Body of pancreas (tissue), 4 donors: ENCODE measurements at regions not wholly inside any gene's neighbourhood (a gene's known extent, or its start where the extent isn't known, plus 50 kb on each side); places are given as distances from the start of the nearest gene placed in this dataset.

Experiments
- ATAC-seq: fragments of 150-250 bp; one replicate; pipeline ENCODE4 v1.9.1; 2016
- DNase-seq, 4 donors: peaks; one replicate each; pipeline ENCODE4 v3.0.0-alpha.2; 2019
- H3K27ac ChIP-seq, 4 donors: fragments of 200-600 bp; sonication (generic); 1 replicate in 3 of 4; 2 replicates in 1 of 4; pipeline versions ENCODE4 v1.5.1 to v1.6.1; 2016 to 2019; ENCODE audit warnings: mild to moderate bottlenecking in 1 of 4, mixed read lengths in 1 of 4, moderate library complexity in 1 of 4
- H3K27me3 ChIP-seq, 2 donors: fragments of 200-600 bp; sonication (generic); one replicate each; pipeline ENCODE4 v1.6.0; 2016; ENCODE audit warnings: mild to moderate bottlenecking in 1 of 2
- H3K36me3 ChIP-seq, 2 donors: fragments of 200-600 bp; sonication (generic); replicated peaks in 1 of 2; 2 replicates each; pipeline ENCODE4 v1.5.1; 2016; ENCODE audit warnings: low read depth in 2 of 2; ENCODE audit not compliant: insufficient read depth in 1 of 2
- H3K4me1 ChIP-seq: fragments of 200-600 bp; sonication (generic); one replicate; pipeline ENCODE4 v1.6.0; 2016
- H3K4me3 ChIP-seq, 2 donors: fragments of 200-600 bp; sonication (generic); 1 replicate in 1 of 2; 2 replicates in 1 of 2; pipeline ENCODE4 v1.5.1; 2016 to 2019
- H3K9me3 ChIP-seq, 3 donors: fragments of 200-600 bp; sonication (generic); 1 replicate in 2 of 3; 2 replicates in 1 of 3; pipeline ENCODE4 v1.5.1; 2016
- POLR2A ChIP-seq, 3 donors: fragments of 450-650 bp; IDR thresholded peaks; one replicate each; pipeline ENCODE4 v1.6.1; 2016; ENCODE audit warnings: antibody characterized with exemption in 3 of 3, mild to moderate bottlenecking in 2 of 3
- WGBS, 2 donors: methylation state at CpG; one replicate each; pipeline ENCODE4 v1.1.5; 2017; 5-methylcytosine and 5-hydroxymethylcytosine counted together
- intact Hi-C: fragments of 100-400 bp; cut with DNase I; formaldehyde crosslinking; loops from one replicate; pipeline ENCODE4 v1.15.1; 2023
- TF ChIP-seq, protein P1 (sequence below), 7 experiments: fragments of 450-650 bp in 4 of 7; fragments of 200-600 bp in 3 of 7; sonication (generic) in 3 of 7; IDR thresholded peaks; one replicate each; pipeline ENCODE4 v1.5.1; 2016 to 2019; ENCODE audit warnings: antibody characterized with exemption in 7 of 7

DNA sequence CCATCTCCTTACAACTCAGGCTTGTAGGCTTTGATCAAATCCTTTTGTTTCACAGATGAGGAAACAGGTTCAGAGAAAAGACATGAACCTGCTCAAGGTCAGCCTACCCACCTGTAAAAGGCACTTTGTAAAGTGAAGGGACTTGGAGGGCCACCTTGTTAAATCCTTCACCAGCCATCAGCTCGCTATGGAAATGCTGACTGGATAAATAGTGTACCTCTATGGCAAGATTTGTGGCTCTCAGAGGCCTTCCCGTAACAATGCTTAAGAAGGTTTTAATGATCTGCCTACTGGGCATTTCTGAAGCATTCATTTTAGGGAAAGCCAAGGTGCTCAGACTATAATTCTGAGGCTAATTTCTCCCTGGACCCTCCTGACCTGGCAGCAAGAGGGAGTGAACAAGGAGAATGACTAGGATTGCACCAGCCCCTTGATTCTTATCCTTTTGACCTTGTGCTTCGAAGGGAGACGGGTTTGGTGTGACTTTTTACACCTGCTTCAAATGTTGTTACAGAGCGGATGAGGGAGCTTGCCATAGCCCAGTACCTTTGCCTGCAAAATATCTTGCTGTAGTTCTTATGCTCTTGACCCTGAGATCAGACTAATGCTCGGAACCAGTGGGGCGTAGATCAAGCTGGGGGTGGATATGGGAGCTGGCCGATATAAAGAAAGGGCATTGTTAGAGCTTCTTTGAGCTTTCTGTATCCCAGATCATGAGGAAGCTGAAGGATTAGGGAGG lies 90.9 kb upstream of the CXCR4 start:
- H3K27ac ChIP-seq, result no peak overlapping the region
- no peak for TF ChIP-seq POLR2A (IDR thresholded peaks at IDR 0.05)
- TF ChIP-seq, protein P1, sequence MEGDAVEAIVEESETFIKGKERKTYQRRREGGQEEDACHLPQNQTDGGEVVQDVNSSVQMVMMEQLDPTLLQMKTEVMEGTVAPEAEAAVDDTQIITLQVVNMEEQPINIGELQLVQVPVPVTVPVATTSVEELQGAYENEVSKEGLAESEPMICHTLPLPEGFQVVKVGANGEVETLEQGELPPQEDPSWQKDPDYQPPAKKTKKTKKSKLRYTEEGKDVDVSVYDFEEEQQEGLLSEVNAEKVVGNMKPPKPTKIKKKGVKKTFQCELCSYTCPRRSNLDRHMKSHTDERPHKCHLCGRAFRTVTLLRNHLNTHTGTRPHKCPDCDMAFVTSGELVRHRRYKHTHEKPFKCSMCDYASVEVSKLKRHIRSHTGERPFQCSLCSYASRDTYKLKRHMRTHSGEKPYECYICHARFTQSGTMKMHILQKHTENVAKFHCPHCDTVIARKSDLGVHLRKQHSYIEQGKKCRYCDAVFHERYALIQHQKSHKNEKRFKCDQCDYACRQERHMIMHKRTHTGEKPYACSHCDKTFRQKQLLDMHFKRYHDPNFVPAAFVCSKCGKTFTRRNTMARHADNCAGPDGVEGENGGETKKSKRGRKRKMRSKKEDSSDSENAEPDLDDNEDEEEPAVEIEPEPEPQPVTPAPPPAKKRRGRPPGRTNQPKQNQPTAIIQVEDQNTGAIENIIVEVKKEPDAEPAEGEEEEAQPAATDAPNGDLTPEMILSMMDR (IDR thresholded peaks at IDR 0.05), result no peak
- H3K4me1 ChIP-seq, result peaks cover 4% of the 10 kb centered on the region
- no peaks in the 10 kb centered on the region for H3K9me3 ChIP-seq
- DNase-seq (no peak), ATAC-seq (no peak)
- H3K27me3 ChIP-seq, result no peaks in the 10 kb centered on the region
- no peaks in the 10 kb centered on the region for H3K36me3 ChIP-seq
- no peak overlapping the region for H3K4me3 ChIP-seq
- WGBS, 2 donors, result 62 to 68% methylated on average over 8 of the region's 8 CpGs
- intact Hi-C loops, result no loop called here

DNA sequence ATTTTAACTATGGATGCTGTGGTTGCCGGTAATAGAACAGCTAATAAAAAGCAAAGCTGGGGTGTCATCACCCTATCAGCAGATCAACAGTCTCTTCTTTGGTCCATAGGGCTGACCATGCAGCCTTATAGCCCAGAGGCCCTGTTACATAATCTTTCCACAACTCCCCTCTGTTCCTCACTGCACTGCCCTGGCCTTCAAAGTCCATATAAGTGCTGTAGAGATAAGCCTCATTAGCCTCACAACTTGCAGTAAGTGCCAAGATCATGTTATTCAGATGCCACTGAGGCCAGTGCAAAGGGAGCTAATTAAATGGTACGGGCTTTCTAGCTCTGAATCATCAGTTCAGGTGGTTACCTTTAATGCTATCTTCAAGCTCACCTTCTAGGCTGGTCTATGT lies 89.7 kb upstream of the CXCR4 start:
- 84 to 85% methylated on average over 2 of the region's 2 CpGs for WGBS, 2 donors
- Histone ChIP-seq H3K4me3 (no peak overlapping the region), H3K4me1 (no peaks in the 10 kb centered on the region), H3K36me3 (no peaks in the 10 kb centered on the region), H3K27ac (no peak overlapping the region), H3K9me3 (no peaks in the 10 kb centered on the region), H3K27me3 (no peaks in the 10 kb centered on the region)
- ATAC-seq (no peak), DNase-seq (no peak)
- TF ChIP-seq POLR2A (IDR thresholded peaks at IDR 0.05), result no peak
- TF ChIP-seq, protein P1 (IDR thresholded peaks at IDR 0.05), result no peak
- intact Hi-C loops, result no loop called here

DNA sequence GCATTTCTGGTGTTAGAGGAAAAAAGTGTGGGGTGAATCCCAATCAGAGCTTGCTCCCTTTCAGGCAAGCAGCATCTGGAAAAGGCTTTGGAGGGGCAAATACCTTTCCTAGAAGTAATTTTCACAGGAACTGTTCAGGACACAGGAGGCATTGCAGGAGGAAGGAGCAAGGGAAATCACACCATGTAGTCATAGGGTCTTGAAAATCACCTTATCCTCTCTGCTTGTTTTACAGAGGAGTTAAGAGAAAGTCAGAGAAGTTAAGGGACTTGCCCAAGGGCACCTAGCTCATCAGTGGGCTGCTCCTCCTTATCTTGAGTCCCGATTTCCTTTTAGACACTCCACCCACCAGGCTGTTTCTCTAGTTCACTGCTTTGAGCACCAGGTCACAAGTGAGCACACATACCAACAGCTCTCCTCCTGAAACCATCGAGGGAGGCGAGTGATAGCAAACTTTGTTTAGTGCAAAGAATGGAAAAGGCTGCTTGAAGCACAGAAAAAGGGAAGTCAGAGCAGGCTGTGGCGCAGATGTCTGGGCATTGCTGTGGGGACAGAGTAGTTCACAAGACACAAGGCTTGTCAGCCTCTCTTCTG lies 89.2 kb upstream of the CXCR4 start:
- no peaks in the 10 kb centered on the region for H3K9me3 ChIP-seq
- H3K27ac ChIP-seq, result no peak overlapping the region
- intact Hi-C loops, result no loop called here
- H3K4me1 ChIP-seq, result no peaks in the 10 kb centered on the region
- DNase-seq (peak in 1 of 4 donors; percentile 40), ATAC-seq (no peak)
- no peak overlapping the region for H3K4me3 ChIP-seq
- 59 to 64% methylated on average over 4 of the region's 4 CpGs for WGBS, 2 donors
- no peaks in the 10 kb centered on the region for H3K27me3 ChIP-seq
- H3K36me3 ChIP-seq, result no peaks in the 10 kb centered on the region
- TF ChIP-seq POLR2A (IDR thresholded peaks at IDR 0.05), result no peak
- TF ChIP-seq, protein P1 (IDR thresholded peaks at IDR 0.05), result no peak

DNA sequence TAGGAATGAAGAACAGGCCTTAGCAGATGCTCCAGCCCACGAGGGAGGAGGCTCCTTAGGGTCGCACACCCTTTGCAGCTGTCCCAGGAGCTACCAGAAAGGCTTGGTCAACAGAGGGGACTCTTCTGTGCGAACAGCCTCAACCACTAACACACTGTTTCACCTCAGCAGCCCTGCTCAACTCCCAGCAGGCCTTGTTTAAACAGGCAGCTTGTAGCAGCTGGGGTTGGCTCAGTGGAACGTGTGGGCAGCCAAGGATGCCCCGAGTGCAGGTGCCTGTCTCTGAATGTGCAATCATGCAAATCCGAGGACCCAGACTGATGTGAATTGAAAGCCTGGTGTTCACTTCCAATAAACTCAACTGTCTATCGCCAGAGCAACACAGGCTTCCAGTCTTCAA lies 88.7 kb upstream of the CXCR4 start:
- no peaks in the 10 kb centered on the region for H3K36me3 ChIP-seq
- intact Hi-C loops, result no loop called here
- TF ChIP-seq POLR2A (IDR thresholded peaks at IDR 0.05), result no peak
- TF ChIP-seq, protein P1 (IDR thresholded peaks at IDR 0.05), result no peak
- DNase-seq (no peak), ATAC-seq (no peak)
- WGBS, 2 donors, result 62 to 84% methylated on average over 6 to 7 of the region's 7 CpGs
- H3K4me1 ChIP-seq, result no peaks in the 10 kb centered on the region
- H3K27me3 ChIP-seq, result no peaks in the 10 kb centered on the region
- no peaks in the 10 kb centered on the region for H3K9me3 ChIP-seq
- no peak overlapping the region for H3K27ac ChIP-seq
- no peak overlapping the region for H3K4me3 ChIP-seq

DNA sequence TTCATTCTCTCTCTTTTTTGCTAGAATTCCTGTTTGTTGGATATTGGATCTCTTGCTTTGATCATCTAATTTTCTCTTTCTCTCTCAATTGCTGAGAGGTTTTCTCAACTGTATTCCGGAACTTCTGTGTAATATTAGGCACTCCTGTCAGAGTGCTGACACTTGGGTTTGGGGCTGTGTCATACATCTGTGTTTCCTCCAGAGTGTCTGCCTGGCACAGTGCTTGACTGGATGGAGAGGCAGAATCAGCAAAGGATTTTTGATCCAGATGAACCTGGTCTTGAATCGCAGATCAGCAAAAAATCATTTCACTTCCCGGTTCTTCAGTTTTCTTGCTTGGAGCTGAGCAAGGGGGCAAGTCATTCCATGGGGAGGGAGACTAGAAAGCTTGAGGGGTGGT lies 87.7 kb upstream of the CXCR4 start:
- Histone ChIP-seq H3K4me3 (no peak overlapping the region), H3K36me3 (no peaks in the 10 kb centered on the region), H3K4me1 (no peaks in the 10 kb centered on the region), H3K27me3 (no peaks in the 10 kb centered on the region), H3K9me3 (no peaks in the 10 kb centered on the region), H3K27ac (no peak overlapping the region)
- 90 to 93% methylated on average over 3 of the region's 3 CpGs for WGBS, 2 donors
- intact Hi-C loops, result no loop called here
- TF ChIP-seq POLR2A (IDR thresholded peaks at IDR 0.05), result no peak
- TF ChIP-seq, protein P1 (IDR thresholded peaks at IDR 0.05), result no peak
- DNase-seq, result peak in 1 of 4 donors; percentile 38
- no peak for ATAC-seq
